ENCODE measurements at regions not wholly inside any gene's neighbourhood (a gene's known extent, or its start where the extent isn't known, plus 50 kb on each side); places are given as distances from the start of the nearest gene placed in this dataset.

DNA sequence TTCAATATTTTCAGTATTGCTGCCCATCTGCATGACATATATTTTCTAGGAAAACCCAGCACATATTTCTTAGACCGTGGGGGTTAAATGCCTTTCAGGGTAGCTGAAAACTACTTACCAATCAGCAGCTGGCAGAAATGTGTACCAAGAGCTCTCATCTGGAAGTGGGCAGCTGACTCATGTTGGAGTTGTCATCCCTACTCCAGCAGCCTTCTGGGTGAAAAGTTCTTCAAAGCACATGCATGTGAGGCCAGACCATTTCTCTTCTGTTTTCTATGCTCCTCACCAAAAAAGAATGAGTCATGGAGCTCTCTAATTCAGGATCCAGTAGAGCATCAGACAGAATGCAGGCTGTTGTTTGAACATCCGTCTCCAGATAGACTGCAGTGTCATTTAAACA is 135.5 kb downstream of the PAX1 start:
- TF ChIP-seq, protein P1, sequence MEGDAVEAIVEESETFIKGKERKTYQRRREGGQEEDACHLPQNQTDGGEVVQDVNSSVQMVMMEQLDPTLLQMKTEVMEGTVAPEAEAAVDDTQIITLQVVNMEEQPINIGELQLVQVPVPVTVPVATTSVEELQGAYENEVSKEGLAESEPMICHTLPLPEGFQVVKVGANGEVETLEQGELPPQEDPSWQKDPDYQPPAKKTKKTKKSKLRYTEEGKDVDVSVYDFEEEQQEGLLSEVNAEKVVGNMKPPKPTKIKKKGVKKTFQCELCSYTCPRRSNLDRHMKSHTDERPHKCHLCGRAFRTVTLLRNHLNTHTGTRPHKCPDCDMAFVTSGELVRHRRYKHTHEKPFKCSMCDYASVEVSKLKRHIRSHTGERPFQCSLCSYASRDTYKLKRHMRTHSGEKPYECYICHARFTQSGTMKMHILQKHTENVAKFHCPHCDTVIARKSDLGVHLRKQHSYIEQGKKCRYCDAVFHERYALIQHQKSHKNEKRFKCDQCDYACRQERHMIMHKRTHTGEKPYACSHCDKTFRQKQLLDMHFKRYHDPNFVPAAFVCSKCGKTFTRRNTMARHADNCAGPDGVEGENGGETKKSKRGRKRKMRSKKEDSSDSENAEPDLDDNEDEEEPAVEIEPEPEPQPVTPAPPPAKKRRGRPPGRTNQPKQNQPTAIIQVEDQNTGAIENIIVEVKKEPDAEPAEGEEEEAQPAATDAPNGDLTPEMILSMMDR (IDR thresholded peaks at IDR 0.05), result no peak
- TF ChIP-seq POLR2A (IDR thresholded peaks at IDR 0.05) (no peak), EP300 (IDR thresholded peaks at IDR 0.05) (no peak)

All from upper lobe of left lung (tissue), 4 donors.